Parathyroid adenoma (tissue), 2 donors: ENCODE measurements at regions not wholly inside any gene's neighbourhood (a gene's known extent, or its start where the extent isn't known, plus 50 kb on each side); places are given as distances from the start of the nearest gene placed in this dataset.

Source experiments
- H2AFZ ChIP-seq: fragments of 300-600 bp; sonication (generic); one replicate; pipeline ENCODE4 v1.7.0; 2017; ENCODE audit warnings: antibody characterized with exemption, mild to moderate bottlenecking
- H3K27ac ChIP-seq: fragments of 300-600 bp; sonication (generic); one replicate; pipeline ENCODE4 v1.7.0; 2017
- H3K27me3 ChIP-seq: fragments of 300-600 bp; sonication (generic); one replicate; pipeline ENCODE4 v1.7.0; 2017; ENCODE audit warnings: low read length; ENCODE audit not compliant: control insufficient read depth, insufficient read depth
- H3K36me3 ChIP-seq: fragments of 300-600 bp; sonication (generic); one replicate; pipeline ENCODE4 v1.7.0; 2017; ENCODE audit warnings: low read length; ENCODE audit not compliant: control insufficient read depth, insufficient read depth
- H3K4me1 ChIP-seq: fragments of 300-600 bp; sonication (generic); one replicate; pipeline ENCODE4 v1.7.0; 2017; ENCODE audit warnings: control low read depth
- H3K4me2 ChIP-seq: fragments of 300-600 bp; sonication (generic); one replicate; pipeline ENCODE4 v1.7.0; 2017; ENCODE audit warnings: low read length
- H3K4me3 ChIP-seq: fragments of 300-600 bp; sonication (generic); one replicate; pipeline ENCODE4 v1.7.0; 2017; ENCODE audit warnings: low read depth, low read length
- H3K79me2 ChIP-seq: fragments of 300-600 bp; sonication (generic); one replicate; pipeline ENCODE4 v1.7.0; 2017; ENCODE audit warnings: control low read depth
- H3K9ac ChIP-seq: fragments of 300-600 bp; sonication (generic); one replicate; pipeline ENCODE4 v1.7.0; 2017; ENCODE audit warnings: mild to moderate bottlenecking
- H3K9me3 ChIP-seq: fragments of 300-600 bp; sonication (generic); one replicate; pipeline ENCODE4 v1.7.0; 2017; ENCODE audit warnings: low read length; ENCODE audit not compliant: control insufficient read depth
- CTCF ChIP-seq: fragments of 300-600 bp; sonication (generic); IDR thresholded peaks from one replicate; pipeline ENCODE4 v1.7.0; 2017; ENCODE audit warnings: antibody characterized with exemption, mild to moderate bottlenecking
- donor health status: primary hyperparathyroidism.

- no peaks in the 10 kb centered on the region for H3K27me3 ChIP-seq
Observed at GRCh38 chr7:138378741-138379559, 81.1 kb upstream of the TRIM24 start.

GRCh38 chr7:138382862-138383565, 77.0 kb upstream of the TRIM24 start:
- Histone ChIP-seq H3K4me1 (no peaks in the 10 kb centered on the region), H3K79me2 (no peaks in the 10 kb centered on the region), H3K9me3 (no peaks in the 10 kb centered on the region), H3K9ac (no peak overlapping the region), H3K27ac (no peak overlapping the region), H3K36me3 (no peaks in the 10 kb centered on the region), H2AFZ (no peak overlapping the region), H3K27me3 (no peaks in the 10 kb centered on the region), H3K4me2 (no peak overlapping the region), H3K4me3 (no peak overlapping the region)
- TF ChIP-seq CTCF = no peak

More at GRCh38 chr7:138378741-138379559, 81.1 kb upstream of the TRIM24 start:
- no peaks in the 10 kb centered on the region for H3K36me3 ChIP-seq
- no peak overlapping the region for H2AFZ ChIP-seq
- no peak overlapping the region for H3K9ac ChIP-seq
- no peaks in the 10 kb centered on the region for H3K9me3 ChIP-seq
- H3K4me3 ChIP-seq = no peak overlapping the region
- TF ChIP-seq CTCF = no peak
- no peak overlapping the region for H3K4me2 ChIP-seq
- no peaks in the 10 kb centered on the region for H3K4me1 ChIP-seq
- no peaks in the 10 kb centered on the region for H3K79me2 ChIP-seq
- H3K27ac ChIP-seq = no peak overlapping the region

GRCh38 chr7:138386821-138387220, 73.2 kb upstream of the TRIM24 start:
- no peak overlapping the region for H3K9ac ChIP-seq
- no peaks in the 10 kb centered on the region for H3K9me3 ChIP-seq
- no peak overlapping the region for H3K4me3 ChIP-seq
- no peak overlapping the region for H3K27ac ChIP-seq
- no peak overlapping the region for H2AFZ ChIP-seq
- H3K4me1 ChIP-seq = no peaks in the 10 kb centered on the region
- H3K79me2 ChIP-seq = no peaks in the 10 kb centered on the region
- no peak for TF ChIP-seq CTCF
- H3K27me3 ChIP-seq = no peaks in the 10 kb centered on the region
- H3K36me3 ChIP-seq = no peaks in the 10 kb centered on the region
- H3K4me2 ChIP-seq = no peak overlapping the region

GRCh38 chr7:138387755-138388475, 72.1 kb upstream of the TRIM24 start:
- Histone ChIP-seq H2AFZ (no peak overlapping the region), H3K27me3 (no peaks in the 10 kb centered on the region), H3K27ac (no peak overlapping the region), H3K4me3 (no peak overlapping the region), H3K9me3 (no peaks in the 10 kb centered on the region), H3K36me3 (no peaks in the 10 kb centered on the region), H3K4me2 (no peak overlapping the region), H3K79me2 (no peaks in the 10 kb centered on the region), H3K9ac (no peak overlapping the region), H3K4me1 (no peaks in the 10 kb centered on the region)
- TF ChIP-seq CTCF = no peak
